Karpas-422 (cell line): ENCODE measurements at regions not wholly inside any gene's neighbourhood (a gene's known extent, or its start where the extent isn't known, plus 50 kb on each side); places are given as distances from the start of the nearest gene placed in this dataset. TPM values are rescaled to one million over a fixed set of nuclear protein-coding genes. Genes with fewer than 3 reads are reported as not detected.

Experiments
- small RNA-seq: library from RNA; depleted of rRNA; stranded (forward); fragments of <200 nt; gene quantifications from one replicate; pipeline ENCODE3, GENCODE V24; 2014

Small RNA genes lying in the stretch of these regions (small RNA-seq; reads per million reads assigned to genes)
- gene UBBP5, result not detected
